SK-N-SH (cell line): ENCODE measurements at regions not wholly inside any gene's neighbourhood (a gene's known extent, or its start where the extent isn't known, plus 50 kb on each side); places are given as distances from the start of the nearest gene placed in this dataset.

Experiments used
- CTCF ChIA-PET: fragments of 300-600, 350-600 bp; formaldehyde crosslinking; extraction: SDS; loops from one replicate; lab custom pipeline; 2021; lab: Yijun Ruan, JAX
- POLR2A ChIA-PET: fragments of 350-600 bp; sonication (Branson Sonifier 250); formaldehyde crosslinking; extraction: SDS; loops from one replicate; lab custom pipeline; 2020; ENCODE audit warnings: antibody characterized with exemption, inconsistent platforms; lab: Yijun Ruan, JAX
- DNase-seq: peaks from one replicate; pipeline ENCODE4 v3.0.0; 2012
- H2AFZ ChIP-seq: fragments of 200-600 bp; sonication (generic); 2 replicates; pipeline ENCODE4 v1.8.1; 2016; ENCODE audit warnings: antibody characterized with exemption, mild to moderate bottlenecking, low read depth
- H3F3A ChIP-seq: fragments of 200-600 bp; sonication (generic); replicated peaks from 2 replicates; pipeline ENCODE3; 2016; ENCODE audit warnings: antibody characterized with exemption, mild to moderate bottlenecking; ENCODE audit not compliant: insufficient read depth
- H3K27ac ChIP-seq, 2 experiments: fragments of 200-500 bp in 1 of 2; fragments of 200-600 bp in 1 of 2; sonication (Bioruptor generic) in 1 of 2; sonication (generic), shearing (Covaris generic) in 1 of 2; 2 replicates each; pipeline versions ENCODE4 v1.5.1 to v1.6.1; 2014 to 2016; ENCODE audit warnings: low read depth in 2 of 2, inconsistent platforms in 1 of 2, low read length in 1 of 2, mild to moderate bottlenecking in 1 of 2, mixed read lengths in 1 of 2
- H3K27me3 ChIP-seq: fragments of 200-600 bp; sonication (generic), shearing (Covaris generic); 2 replicates; pipeline ENCODE4 v1.6.1; 2016; ENCODE audit warnings: mixed run types; ENCODE audit not compliant: insufficient read depth
- H3K36me3 ChIP-seq, 2 experiments: fragments of 200-500 bp in 1 of 2; fragments of 200-600 bp in 1 of 2; sonication (Bioruptor generic) in 1 of 2; sonication (generic) in 1 of 2; replicated peaks in 1 of 2; 2 replicates each; pipeline versions ENCODE3 to v1.5.1; 2014 to 2016; ENCODE audit warnings: low read length in 1 of 2, mild to moderate bottlenecking in 1 of 2; ENCODE audit not compliant: insufficient read depth in 2 of 2, control insufficient read depth in 1 of 2
- H3K4me1 ChIP-seq, 2 experiments: fragments of 200-500 bp in 1 of 2; fragments of 200-600 bp in 1 of 2; sonication (Bioruptor generic) in 1 of 2; sonication (generic), shearing (Covaris generic) in 1 of 2; 2 replicates each; pipeline versions ENCODE4 v1.5.1 to v1.6.1; 2014 to 2016; ENCODE audit warnings: low read depth in 1 of 2, low read length in 1 of 2, mixed run types in 1 of 2; ENCODE audit not compliant: insufficient read depth in 2 of 2, control insufficient read depth in 1 of 2
- H3K4me2 ChIP-seq: fragments of 200-600 bp; sonication (generic), shearing (Covaris generic); 2 replicates; pipeline ENCODE4 v1.6.1; 2017; ENCODE audit warnings: mixed run types
- H3K4me3 ChIP-seq, 2 experiments: fragments of 200-500 bp in 1 of 2; fragments of 200-600 bp in 1 of 2; sonication (Bioruptor generic) in 1 of 2; sonication (generic), shearing (Covaris generic) in 1 of 2; 2 replicates each; pipeline versions ENCODE4 v1.5.1 to v1.8.1; 2014 to 2016; ENCODE audit warnings: low read depth in 2 of 2, inconsistent platforms in 1 of 2, low read length in 1 of 2, mild to moderate bottlenecking in 1 of 2, mixed read lengths in 1 of 2, moderate library complexity in 1 of 2
- H3K79me2 ChIP-seq: fragments of 200-600 bp; sonication (generic); 2 replicates; pipeline ENCODE4 v1.8.1; 2017; ENCODE audit warnings: mild to moderate bottlenecking; ENCODE audit not compliant: insufficient read depth
- H3K9ac ChIP-seq: fragments of 200-600 bp; sonication (generic); 2 replicates; pipeline ENCODE4 v1.6.1; 2017; ENCODE audit warnings: mixed run types
- H3K9me2 ChIP-seq: fragments of 200-600 bp; sonication (generic); 2 replicates; pipeline ENCODE4 v1.6.1; 2017; ENCODE audit warnings: mixed run types
- H3K9me3 ChIP-seq: fragments of 200-600 bp; sonication (generic); 2 replicates; pipeline ENCODE4 v1.6.1; 2017; ENCODE audit warnings: mixed run types, mild to moderate bottlenecking, moderate library complexity
- H4K20me1 ChIP-seq: fragments of 200-600 bp; sonication (generic); 2 replicates; pipeline ENCODE4 v1.6.1; 2017; ENCODE audit warnings: mild to moderate bottlenecking, mixed run types; ENCODE audit not compliant: insufficient read depth
- CHD2 ChIP-seq: fragments of 150-350 bp; IDR thresholded peaks from 2 replicates; pipeline ENCODE4 v1.6.1; 2018; ENCODE audit warnings: low read length; ENCODE audit not compliant: partially characterized antibody
- CTCF ChIP-seq: fragments of 200-600 bp; sonication (generic); IDR thresholded peaks from 2 replicates; pipeline ENCODE4 v1.6.1; 2017; ENCODE audit warnings: antibody characterized with exemption, mild to moderate bottlenecking, moderate library complexity
- EP300 ChIP-seq, 2 experiments: IDR thresholded peaks; 2 replicates each; pipeline versions ENCODE4 v1.4.0 to v1.6.1; 2012; ENCODE audit warnings: borderline replicate concordance in 1 of 2, low read depth in 1 of 2, low read length in 1 of 2
- GABPA ChIP-seq: IDR thresholded peaks from 2 replicates; pipeline ENCODE4 v1.4.0; 2012; ENCODE audit warnings: low read depth, mild to moderate bottlenecking
- GATA2 ChIP-seq: sonication (generic); formaldehyde crosslinking; IDR thresholded peaks from 2 replicates; pipeline ENCODE4 v1.5.0; 2020; ENCODE audit warnings: mild to moderate bottlenecking, missing genetic modification reagents
- JUND ChIP-seq: IDR thresholded peaks from 2 replicates; pipeline ENCODE4 v1.4.0; 2012
- MAX ChIP-seq: IDR thresholded peaks from 2 replicates; pipeline ENCODE4 v1.4.0; 2012; ENCODE audit warnings: low read depth
- MXI1 ChIP-seq: IDR thresholded peaks from 2 replicates; pipeline ENCODE4 v1.6.1; 2012; ENCODE audit warnings: mild to moderate bottlenecking, low read depth, low read length, improper control_type of control experiment
- NFIC ChIP-seq: IDR thresholded peaks from 2 replicates; pipeline ENCODE4 v1.4.0; 2012; ENCODE audit warnings: borderline replicate concordance
- NRF1 ChIP-seq: IDR thresholded peaks from 2 replicates; pipeline ENCODE4 v1.6.1; 2012; ENCODE audit warnings: low read depth, mild to moderate bottlenecking, low read length
- PBX3 ChIP-seq: IDR thresholded peaks from 2 replicates; pipeline ENCODE4; 2012
- RAD21 ChIP-seq: IDR thresholded peaks from 2 replicates; pipeline ENCODE4 v1.6.1; 2012; ENCODE audit warnings: mild to moderate bottlenecking, low read length
- RFX5 ChIP-seq: IDR thresholded peaks from 2 replicates; pipeline ENCODE4 v1.6.1; 2012; ENCODE audit warnings: mild to moderate bottlenecking, improper control_type of control experiment, low read length
- SIN3A ChIP-seq: IDR thresholded peaks from 2 replicates; pipeline ENCODE4 v1.6.1; 2012; ENCODE audit warnings: low read depth, mild to moderate bottlenecking, low read length, moderate library complexity, borderline replicate concordance
- SMC3 ChIP-seq: IDR thresholded peaks from 2 replicates; pipeline ENCODE4 v1.6.1; 2012; ENCODE audit warnings: low read depth, low read length, improper control_type of control experiment
- TEAD4 ChIP-seq: IDR thresholded peaks from 2 replicates; pipeline ENCODE4 v1.4.0; 2012; ENCODE audit warnings: mild to moderate bottlenecking, borderline replicate concordance; ENCODE audit not compliant: insufficient read depth
- USF2 ChIP-seq: fragments of 150-350 bp; IDR thresholded peaks from 2 replicates; pipeline ENCODE4 v1.6.1; 2017; ENCODE audit warnings: antibody characterized with exemption, low read length, low read depth, borderline replicate concordance
- ZBTB33 ChIP-seq: IDR thresholded peaks from 2 replicates; pipeline ENCODE4 v1.4.0; 2012; ENCODE audit warnings: low read depth, borderline replicate concordance
- WGBS: methylation state at CpG from one replicate; pipeline ENCODE4 v1.1.6; 2017; ENCODE audit warnings: low lambda C conversion rate; 5-methylcytosine and 5-hydroxymethylcytosine counted together

- ChIA-PET CTCF (interaction anchor here (0.7 to 1.5 kb wide), 2 partner anchors 41 to 626 kb away, joined by 3 to 4 read pairs; no protein-coding TSS in a partner anchor), POLR2A (no interaction called here)
- Histone ChIP-seq H3F3A (peaks cover 3% of the 10 kb centered on the region), H3K79me2 (no peaks in the 10 kb centered on the region), H3K27me3 (no peaks in the 10 kb centered on the region), H3K36me3 (no peaks in the 10 kb centered on the region), H3K4me1 (peaks cover 9 to 12% of the 10 kb centered on the region in 2 experiments; a peak in 2 of 4 replicates), H3K4me2 (no peak overlapping the region), H4K20me1 (no peaks in the 10 kb centered on the region), H3K27ac (no peak overlapping the region), H3K9ac (no peak overlapping the region), H2AFZ (no peak overlapping the region), H3K4me3 (no peak overlapping the region), H3K9me2 (no peaks in the 10 kb centered on the region), H3K9me3 (no peaks in the 10 kb centered on the region)
- DNase-seq: no peak
- TF ChIP-seq SIN3A (no peak), GATA2 (CRISPR knock-in tag) (no peak), JUND (no peak), EP300 (IDR thresholded peaks at IDR 0.05; ENCODE audit: borderline replicate concordance in 1 of 2, low read depth in 1 of 2, low read length in 1 of 2) (no peak), NFIC (no peak), CHD2 (no peak), MXI1 (no peak), USF2 (no peak), SMC3 (no peak), CTCF (no peak), RAD21 (no peak), ZBTB33 (no peak), TEAD4 (no peak), NRF1 (no peak), RFX5 (no peak), MAX (no peak), GABPA (no peak), PBX3 (no peak)
- WGBS: 75% methylated on average over 2 of the region's 2 CpGs
Observed at GRCh38 chr20:48288930-48289507, 503.7 kb upstream of the SULF2 start.
